HEK293 (cell line): ENCODE measurements at regions not wholly inside any gene's neighbourhood (a gene's known extent, or its start where the extent isn't known, plus 50 kb on each side); places are given as distances from the start of the nearest gene placed in this dataset.

Experiments
- CTCF ChIA-PET: fragments of 350-600 bp; formaldehyde crosslinking; extraction: SDS; loops from one replicate; lab custom pipeline; 2021; ENCODE audit warnings: antibody characterized with exemption; lab: Yijun Ruan, JAX
- POLR2A ChIA-PET: fragments of 300-600 bp; formaldehyde crosslinking; extraction: SDS; loops from one replicate; lab custom pipeline; 2020; ENCODE audit warnings: antibody characterized with exemption, inconsistent platforms; lab: Yijun Ruan, JAX
- H3K27ac ChIP-seq: fragments of 200-500 bp; sonication (Bioruptor generic); 2 replicates; pipeline ENCODE4 v1.5.1; 2014; ENCODE audit warnings: low read depth, low read length, control low read depth, inconsistent platforms; ENCODE audit errors: extremely low read depth
- H3K36me3 ChIP-seq, 2 experiments: fragments of 200-500 bp in 1 of 2; sonication (Bioruptor generic) in 1 of 2; 1 replicate in 1 of 2; 2 replicates in 1 of 2; pipeline ENCODE4 v1.5.1; 2014 to 2017; ENCODE audit warnings: inconsistent platforms in 2 of 2, low read length in 2 of 2; ENCODE audit not compliant: control insufficient read depth in 2 of 2, insufficient read depth in 1 of 2
- H3K4me1 ChIP-seq: fragments of 200-500 bp; sonication (Bioruptor generic); 2 replicates; pipeline ENCODE4 v1.5.1; 2014; ENCODE audit warnings: mild to moderate bottlenecking, low read length, inconsistent platforms; ENCODE audit not compliant: control insufficient read depth, insufficient read depth
- H3K4me3 ChIP-seq: 2 replicates; pipeline ENCODE4 v1.5.1; 2011; ENCODE audit warnings: low read depth, mild to moderate bottlenecking, control low read depth, low read length, moderate library complexity
- H3K9me3 ChIP-seq: fragments of 200-500 bp; sonication (Bioruptor generic); 2 replicates; pipeline ENCODE4 v1.5.1; 2014; ENCODE audit warnings: low read depth, low read length, inconsistent platforms; ENCODE audit not compliant: control insufficient read depth, insufficient read depth
- BCL11A ChIP-seq: fragments of 450-650 bp; formaldehyde crosslinking; IDR thresholded peaks from 2 replicates; pipeline ENCODE4 v1.5.1; 2016; ENCODE audit warnings: low read depth, missing biosample characterization, missing genetic modification characterization
- KLF9 ChIP-seq: fragments of 450-650 bp; formaldehyde crosslinking; IDR thresholded peaks from 2 replicates; pipeline ENCODE4 v1.5.1; 2016; ENCODE audit warnings: missing biosample characterization, missing genetic modification characterization, low read depth
- OSR2 ChIP-seq: fragments of 450-650 bp; formaldehyde crosslinking; IDR thresholded peaks from 2 replicates; pipeline ENCODE4 v1.5.1; 2016; ENCODE audit warnings: missing biosample characterization, missing genetic modification characterization
- OVOL3 ChIP-seq: fragments of 450-650 bp; formaldehyde crosslinking; IDR thresholded peaks from 2 replicates; pipeline ENCODE4 v1.5.1; 2016; ENCODE audit warnings: missing biosample characterization, missing genetic modification characterization
- RBAK ChIP-seq: fragments of 450-650 bp; formaldehyde crosslinking; IDR thresholded peaks from 2 replicates; pipeline ENCODE4 v1.5.1; 2016; ENCODE audit warnings: missing biosample characterization, missing genetic modification characterization
- ZBTB8A ChIP-seq: fragments of 450-650 bp; formaldehyde crosslinking; IDR thresholded peaks from 2 replicates; pipeline ENCODE4 v1.5.1; 2016; ENCODE audit warnings: missing biosample characterization, missing genetic modification characterization
- ZFP37 ChIP-seq: fragments of 450-650 bp; formaldehyde crosslinking; IDR thresholded peaks from 2 replicates; pipeline ENCODE4 v1.5.1; 2016; ENCODE audit warnings: missing biosample characterization, missing genetic modification characterization
- ZNF133 ChIP-seq: fragments of 450-650 bp; formaldehyde crosslinking; IDR thresholded peaks from 2 replicates; pipeline ENCODE4 v1.5.1; 2016; ENCODE audit warnings: missing biosample characterization, missing genetic modification characterization
- ZNF155 ChIP-seq: fragments of 450-650 bp; formaldehyde crosslinking; IDR thresholded peaks from 2 replicates; pipeline ENCODE4 v1.5.1; 2016; ENCODE audit warnings: missing biosample characterization, missing genetic modification characterization
- ZNF16 ChIP-seq: fragments of 450-650 bp; formaldehyde crosslinking; IDR thresholded peaks from 2 replicates; pipeline ENCODE4 v1.5.1; 2016; ENCODE audit warnings: low read depth, missing biosample characterization, missing genetic modification characterization
- ZNF174 ChIP-seq: fragments of 450-650 bp; formaldehyde crosslinking; IDR thresholded peaks from 2 replicates; pipeline ENCODE4 v1.5.0; 2017; ENCODE audit warnings: missing biosample characterization, mild to moderate bottlenecking, missing genetic modification characterization
- ZNF2 ChIP-seq: fragments of 450-650 bp; formaldehyde crosslinking; IDR thresholded peaks from 2 replicates; pipeline ENCODE4 v1.5.1; 2016; ENCODE audit warnings: missing biosample characterization, missing genetic modification characterization
- ZNF223 ChIP-seq: fragments of 450-650 bp; formaldehyde crosslinking; IDR thresholded peaks from 2 replicates; pipeline ENCODE4 v1.5.1; 2016; ENCODE audit warnings: missing biosample characterization, missing genetic modification characterization
- ZNF239 ChIP-seq: fragments of 450-650 bp; formaldehyde crosslinking; IDR thresholded peaks from 2 replicates; pipeline ENCODE4 v1.5.1; 2016; ENCODE audit warnings: missing biosample characterization, missing genetic modification characterization
- ZNF24 ChIP-seq: fragments of 450-650 bp; formaldehyde crosslinking; IDR thresholded peaks from 2 replicates; pipeline ENCODE4 v1.5.1; 2016; ENCODE audit warnings: missing biosample characterization, missing genetic modification characterization
- ZNF266 ChIP-seq: fragments of 450-650 bp; formaldehyde crosslinking; IDR thresholded peaks from 2 replicates; pipeline ENCODE4 v1.5.1; 2016; ENCODE audit warnings: missing biosample characterization, missing genetic modification characterization, low read depth
- ZNF513 ChIP-seq: fragments of 450-650 bp; IDR thresholded peaks from 2 replicates; pipeline ENCODE4 v1.5.1; 2018; ENCODE audit warnings: missing biosample characterization, missing genetic modification characterization
- ZNF514 ChIP-seq: fragments of 450-650 bp; formaldehyde crosslinking; IDR thresholded peaks from 2 replicates; pipeline ENCODE4 v1.5.1; 2016; ENCODE audit warnings: missing biosample characterization, missing genetic modification characterization
- ZNF530 ChIP-seq: fragments of 450-650 bp; formaldehyde crosslinking; IDR thresholded peaks from 2 replicates; pipeline ENCODE4 v1.5.1; 2016; ENCODE audit warnings: low read depth, missing biosample characterization, missing genetic modification characterization
- ZNF544 ChIP-seq: fragments of 450-650 bp; formaldehyde crosslinking; IDR thresholded peaks from 2 replicates; pipeline ENCODE4 v1.5.0; 2017; ENCODE audit warnings: missing biosample characterization, missing genetic modification characterization
- ZNF585B ChIP-seq: fragments of 450-650 bp; formaldehyde crosslinking; IDR thresholded peaks from 2 replicates; pipeline ENCODE4 v1.5.1; 2016; ENCODE audit warnings: missing biosample characterization, missing genetic modification characterization
- ZNF600 ChIP-seq: fragments of 450-650 bp; formaldehyde crosslinking; IDR thresholded peaks from 2 replicates; pipeline ENCODE4 v1.5.1; 2016; ENCODE audit warnings: missing biosample characterization, missing genetic modification characterization
- ZNF629 ChIP-seq: fragments of 450-650 bp; formaldehyde crosslinking; IDR thresholded peaks from 2 replicates; pipeline ENCODE4 v1.5.1; 2017; ENCODE audit warnings: missing biosample characterization, missing genetic modification characterization
- ZNF670 ChIP-seq: fragments of 450-650 bp; formaldehyde crosslinking; IDR thresholded peaks from 2 replicates; pipeline ENCODE4 v1.5.1; 2016; ENCODE audit warnings: missing biosample characterization, missing genetic modification characterization, low read depth
- ZNF76 ChIP-seq: fragments of 450-650 bp; formaldehyde crosslinking; IDR thresholded peaks from 2 replicates; pipeline ENCODE4; 2016; ENCODE audit warnings: low read depth, missing biosample characterization, missing genetic modification characterization, borderline replicate concordance
- TF ChIP-seq, protein P1 (sequence below): fragments of 450-650 bp; formaldehyde crosslinking; IDR thresholded peaks from 2 replicates; pipeline ENCODE4 v1.5.1; 2016; ENCODE audit warnings: missing biosample characterization, missing genetic modification characterization
- TF ChIP-seq, protein P2 (sequence below): fragments of 450-650 bp; formaldehyde crosslinking; IDR thresholded peaks from 2 replicates; pipeline ENCODE4 v1.5.1; 2017; ENCODE audit warnings: missing biosample characterization, missing genetic modification characterization

- no peak for TF ChIP-seq ZNF239 (tag by site-specific recombination)
- no peak for TF ChIP-seq ZNF223 (tag by site-specific recombination)
- no peak for TF ChIP-seq ZNF513 (tag by site-specific recombination)
- no peak for TF ChIP-seq ZNF544 (tag by site-specific recombination)
- TF ChIP-seq BCL11A (tag by site-specific recombination) = no peak
- TF ChIP-seq, protein P1, sequence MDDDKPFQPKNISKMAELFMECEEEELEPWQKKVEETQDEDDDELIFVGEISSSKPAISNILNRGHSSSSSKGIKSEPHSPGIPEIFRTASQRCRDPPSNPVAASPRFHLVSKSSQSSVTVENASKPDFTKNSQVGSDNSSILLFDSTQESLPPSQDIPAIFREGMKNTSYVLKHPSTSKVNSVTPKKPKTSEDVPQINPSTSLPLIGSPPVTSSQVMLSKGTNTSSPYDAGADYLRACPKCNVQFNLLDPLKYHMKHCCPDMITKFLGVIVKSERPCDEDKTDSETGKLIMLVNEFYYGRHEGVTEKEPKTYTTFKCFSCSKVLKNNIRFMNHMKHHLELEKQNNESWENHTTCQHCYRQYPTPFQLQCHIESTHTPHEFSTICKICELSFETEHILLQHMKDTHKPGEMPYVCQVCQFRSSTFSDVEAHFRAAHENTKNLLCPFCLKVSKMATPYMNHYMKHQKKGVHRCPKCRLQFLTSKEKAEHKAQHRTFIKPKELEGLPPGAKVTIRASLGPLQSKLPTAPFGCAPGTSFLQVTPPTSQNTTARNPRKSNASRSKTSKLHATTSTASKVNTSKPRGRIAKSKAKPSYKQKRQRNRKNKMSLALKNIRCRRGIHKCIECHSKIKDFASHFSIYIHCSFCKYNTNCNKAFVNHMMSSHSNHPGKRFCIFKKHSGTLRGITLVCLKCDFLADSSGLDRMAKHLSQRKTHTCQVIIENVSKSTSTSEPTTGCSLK (tag by site-specific recombination) = no peak
- no peak for TF ChIP-seq KLF9 (tag by site-specific recombination)
- no peak for TF ChIP-seq ZNF514 (tag by site-specific recombination)
- no peak for TF ChIP-seq ZNF585B
- TF ChIP-seq, protein P2, sequence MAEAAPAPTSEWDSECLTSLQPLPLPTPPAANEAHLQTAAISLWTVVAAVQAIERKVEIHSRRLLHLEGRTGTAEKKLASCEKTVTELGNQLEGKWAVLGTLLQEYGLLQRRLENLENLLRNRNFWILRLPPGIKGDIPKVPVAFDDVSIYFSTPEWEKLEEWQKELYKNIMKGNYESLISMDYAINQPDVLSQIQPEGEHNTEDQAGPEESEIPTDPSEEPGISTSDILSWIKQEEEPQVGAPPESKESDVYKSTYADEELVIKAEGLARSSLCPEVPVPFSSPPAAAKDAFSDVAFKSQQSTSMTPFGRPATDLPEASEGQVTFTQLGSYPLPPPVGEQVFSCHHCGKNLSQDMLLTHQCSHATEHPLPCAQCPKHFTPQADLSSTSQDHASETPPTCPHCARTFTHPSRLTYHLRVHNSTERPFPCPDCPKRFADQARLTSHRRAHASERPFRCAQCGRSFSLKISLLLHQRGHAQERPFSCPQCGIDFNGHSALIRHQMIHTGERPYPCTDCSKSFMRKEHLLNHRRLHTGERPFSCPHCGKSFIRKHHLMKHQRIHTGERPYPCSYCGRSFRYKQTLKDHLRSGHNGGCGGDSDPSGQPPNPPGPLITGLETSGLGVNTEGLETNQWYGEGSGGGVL (tag by site-specific recombination) = no peak
- TF ChIP-seq RBAK = no peak
- TF ChIP-seq ZNF155 (tag by site-specific recombination) = no peak
- TF ChIP-seq ZNF670 = no peak
- TF ChIP-seq OSR2 = no peak
- no peak for TF ChIP-seq ZNF16 (tag by site-specific recombination)
- no peak for TF ChIP-seq ZNF600 (tag by site-specific recombination)
- no peaks in the 10 kb centered on the region for H3K9me3 ChIP-seq
- H3K4me3 ChIP-seq = no peak overlapping the region
- CTCF ChIA-PET = interaction anchor here (0.6 kb wide), 1 partner anchor 1490 kb away, joined by 4 read pairs; no protein-coding TSS in a partner anchor
- H3K27ac ChIP-seq = no peak overlapping the region
- no peaks in the 10 kb centered on the region for H3K4me1 ChIP-seq
- POLR2A ChIA-PET = no interaction called here
- no peaks in the 10 kb centered on the region for H3K36me3 ChIP-seq
These were observed 63.0 kb downstream of the MAGED1 start for GRCh38 chrX:51956441-51956840.

DNA sequence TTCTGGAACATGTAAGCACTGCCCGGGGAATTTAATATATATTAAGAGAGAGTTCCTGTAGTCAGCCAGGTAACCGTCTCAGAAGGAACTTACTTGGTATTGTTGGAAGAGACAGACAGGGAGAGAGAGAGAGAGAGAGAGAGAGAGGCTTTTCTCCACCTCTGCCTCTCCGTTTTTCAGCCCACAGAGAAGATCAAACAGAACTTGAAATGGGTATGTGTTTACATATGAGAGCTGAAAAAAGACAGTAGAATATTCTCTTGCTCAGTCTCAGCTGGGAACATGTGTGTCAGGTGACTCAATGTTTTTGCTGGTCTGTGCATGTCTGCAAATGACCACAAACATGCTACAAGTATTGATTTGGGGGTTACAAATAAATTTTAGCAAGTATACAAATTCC lies 81.9 kb downstream of the MAGED1 start:
- no peaks in the 10 kb centered on the region for H3K9me3 ChIP-seq
- H3K4me3 ChIP-seq = no peak overlapping the region
- no peaks in the 10 kb centered on the region for H3K4me1 ChIP-seq
- H3K36me3 ChIP-seq = no peaks in the 10 kb centered on the region
- TF ChIP-seq ZNF266 (tag by site-specific recombination) = no peak
- no peak for TF ChIP-seq ZNF2 (tag by site-specific recombination)
- no peak for TF ChIP-seq ZNF629 (tag by site-specific recombination)
- no peak for TF ChIP-seq ZFP37
- TF ChIP-seq ZNF24 = no peak
- no peak for TF ChIP-seq ZNF133 (tag by site-specific recombination)
- TF ChIP-seq ZNF76 (tag by site-specific recombination) = no peak
- TF ChIP-seq OVOL3 (tag by site-specific recombination) = no peak
- TF ChIP-seq ZNF530 (tag by site-specific recombination) = no peak
- TF ChIP-seq ZBTB8A (tag by site-specific recombination) = no peak
- no peak for TF ChIP-seq ZNF174 (tag by site-specific recombination)
- ChIA-PET POLR2A (no interaction called here), CTCF (no interaction called here)
- H3K27ac ChIP-seq = no peak overlapping the region
